Kidney tubule cell (primary cell): ENCODE measurements at regions not wholly inside any gene's neighbourhood (a gene's known extent, or its start where the extent isn't known, plus 50 kb on each side); places are given as distances from the start of the nearest gene placed in this dataset.
A peak's percentile ranks its signal among the peaks of the same experiment; 100 is the strongest.

Source experiments
- DNase-seq: peaks from one replicate; pipeline ENCODE4 v3.0.0-alpha.2; 2018; ENCODE audit warnings: low spot score

DNA sequence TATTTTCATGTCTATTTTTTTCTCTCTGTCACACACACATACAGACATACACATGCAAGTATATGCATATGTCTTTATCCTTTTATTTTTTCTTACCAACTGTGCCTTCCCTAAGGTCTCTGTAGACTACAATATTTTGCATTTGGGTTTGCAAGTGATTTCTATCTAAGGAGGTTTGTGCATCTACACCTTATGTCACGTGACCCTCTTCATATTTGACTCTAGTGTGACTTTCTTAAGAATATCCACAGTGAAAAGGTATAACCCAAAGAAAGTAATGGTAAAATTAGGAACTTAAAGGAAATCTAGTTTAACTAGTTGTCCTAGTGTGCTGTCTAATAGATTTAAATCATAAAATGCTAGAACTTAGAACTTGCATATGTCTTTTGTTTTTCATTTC lies 298.8 kb upstream of the LRIG3 start:
- no peak for DNase-seq

DNA sequence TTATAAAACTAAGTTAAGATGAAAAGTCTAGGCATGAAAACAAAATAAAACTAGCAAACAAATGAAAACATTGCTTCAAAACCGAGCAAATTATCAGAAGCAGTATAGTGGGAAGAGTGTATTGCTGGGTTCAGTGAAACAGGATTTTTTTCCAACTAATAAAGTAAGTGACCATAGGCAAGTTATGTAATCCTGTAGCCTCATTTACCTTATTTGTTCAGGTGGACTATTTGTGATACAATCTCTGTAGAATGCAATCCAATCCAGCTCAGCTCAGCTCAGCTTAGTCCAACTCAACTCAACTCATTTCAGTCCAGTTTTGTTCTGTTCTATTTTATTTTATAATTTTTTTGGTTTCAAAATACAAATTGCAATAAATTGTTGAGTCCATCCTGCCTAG lies 276.7 kb upstream of the LRIG3 start:
- no peak for DNase-seq

DNA sequence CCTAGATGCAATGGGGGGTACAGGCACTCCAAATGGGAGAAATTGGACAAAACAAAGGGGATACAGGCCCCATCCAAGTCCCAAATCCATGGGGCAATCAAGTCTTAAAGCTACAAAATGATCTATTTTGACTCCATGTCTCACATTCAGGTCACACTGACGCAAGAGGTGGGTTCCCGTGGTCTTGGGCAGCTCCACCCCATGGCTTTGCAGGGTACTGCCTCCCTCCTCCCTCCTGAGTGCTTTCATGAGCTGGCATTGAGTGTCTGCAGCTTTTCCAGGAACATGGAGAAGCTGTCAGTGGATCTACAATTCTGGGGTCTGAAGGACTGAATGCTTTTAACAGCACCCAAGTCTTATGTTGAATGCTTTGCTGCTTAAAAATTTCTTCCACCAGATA lies 274.5 kb upstream of the LRIG3 start:
- DNase-seq, result no peak

DNA sequence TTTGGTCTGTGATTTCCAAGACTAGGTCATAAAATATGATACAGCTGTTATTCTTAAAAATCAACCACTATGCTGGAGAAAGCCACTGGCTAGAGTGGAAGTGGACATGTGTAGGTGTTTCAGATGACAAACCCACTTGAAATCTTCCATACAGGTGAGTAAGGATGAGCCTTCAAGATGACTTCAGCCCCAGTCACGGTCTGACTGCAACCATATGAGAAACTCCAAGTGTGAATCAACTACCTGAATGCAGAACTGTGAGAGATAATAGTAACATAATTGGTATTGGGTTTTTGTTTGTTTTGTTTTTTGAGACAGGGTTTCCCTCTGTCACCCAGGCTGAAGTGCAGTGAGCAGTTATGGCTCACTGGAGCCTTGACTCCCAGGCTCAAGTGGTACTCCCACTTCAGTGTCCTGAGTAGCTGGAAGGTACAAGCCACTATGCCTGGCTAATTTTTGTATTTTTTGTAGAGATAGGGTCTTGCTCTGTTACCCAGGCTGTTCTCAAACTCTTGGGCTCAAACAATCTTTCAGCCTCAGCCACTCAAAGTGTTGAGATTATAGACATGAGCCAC lies 273.3 kb upstream of the LRIG3 start:
- peak; percentile 62 for DNase-seq

DNA sequence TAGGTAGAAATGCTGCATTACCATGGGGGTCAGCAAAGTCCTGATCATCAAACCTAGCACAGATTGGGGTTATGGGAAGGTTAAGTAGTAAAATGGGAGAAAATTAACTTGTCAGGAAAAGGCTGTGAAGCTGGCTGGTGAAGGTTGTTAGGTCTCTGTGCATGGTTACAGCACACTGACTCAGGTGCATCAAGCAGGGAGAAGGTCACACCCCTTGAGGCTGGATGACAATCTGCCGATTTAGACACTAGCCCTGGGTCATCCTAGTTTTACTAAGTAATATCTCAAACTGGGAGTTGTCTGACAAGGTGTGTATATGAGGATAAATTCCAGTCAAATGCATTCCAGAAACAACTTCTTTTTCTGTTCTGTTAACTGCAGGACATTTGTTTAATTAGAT lies 271.1 kb upstream of the LRIG3 start:
- DNase-seq, result peak; percentile 1

DNA sequence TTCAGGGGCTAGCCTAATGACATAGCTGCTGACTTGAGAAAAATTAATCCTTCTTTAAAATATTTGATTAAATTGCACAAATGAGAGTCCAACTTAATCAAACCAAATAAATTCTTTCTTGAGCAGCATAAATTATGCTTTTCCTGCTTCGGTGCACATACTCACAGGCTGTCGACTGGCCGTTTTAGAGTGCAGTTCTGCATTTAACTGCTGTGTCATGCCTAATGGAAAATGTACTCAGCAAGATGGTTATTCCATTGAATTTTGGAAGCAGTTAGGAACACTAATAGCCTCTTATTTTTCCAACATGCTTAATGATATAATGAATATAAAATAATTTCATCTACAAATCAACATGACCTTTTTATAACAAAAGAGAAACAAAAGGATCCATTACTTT lies 266.1 kb upstream of the LRIG3 start:
- DNase-seq, result no peak

DNA sequence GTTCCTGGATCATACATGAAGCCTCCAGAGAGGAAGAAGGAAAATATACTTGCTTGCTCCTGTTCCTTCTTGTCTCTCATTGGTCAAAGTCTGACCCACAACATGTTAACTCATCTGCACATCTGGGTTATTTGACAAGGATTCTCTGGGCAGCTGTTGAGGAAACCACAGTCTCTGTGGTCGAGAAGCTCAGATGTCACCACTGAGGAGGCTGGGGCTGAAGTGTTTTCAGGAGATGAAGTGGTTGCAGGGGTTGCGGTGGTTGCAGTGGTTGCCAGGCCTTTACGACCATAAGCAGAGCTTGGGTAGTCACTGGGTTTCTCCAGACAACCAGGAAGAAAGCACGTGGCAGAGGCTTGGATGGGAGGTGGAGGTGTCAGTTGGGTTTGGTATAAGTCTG lies 265.0 kb upstream of the LRIG3 start:
- DNase-seq, result no peak

DNA sequence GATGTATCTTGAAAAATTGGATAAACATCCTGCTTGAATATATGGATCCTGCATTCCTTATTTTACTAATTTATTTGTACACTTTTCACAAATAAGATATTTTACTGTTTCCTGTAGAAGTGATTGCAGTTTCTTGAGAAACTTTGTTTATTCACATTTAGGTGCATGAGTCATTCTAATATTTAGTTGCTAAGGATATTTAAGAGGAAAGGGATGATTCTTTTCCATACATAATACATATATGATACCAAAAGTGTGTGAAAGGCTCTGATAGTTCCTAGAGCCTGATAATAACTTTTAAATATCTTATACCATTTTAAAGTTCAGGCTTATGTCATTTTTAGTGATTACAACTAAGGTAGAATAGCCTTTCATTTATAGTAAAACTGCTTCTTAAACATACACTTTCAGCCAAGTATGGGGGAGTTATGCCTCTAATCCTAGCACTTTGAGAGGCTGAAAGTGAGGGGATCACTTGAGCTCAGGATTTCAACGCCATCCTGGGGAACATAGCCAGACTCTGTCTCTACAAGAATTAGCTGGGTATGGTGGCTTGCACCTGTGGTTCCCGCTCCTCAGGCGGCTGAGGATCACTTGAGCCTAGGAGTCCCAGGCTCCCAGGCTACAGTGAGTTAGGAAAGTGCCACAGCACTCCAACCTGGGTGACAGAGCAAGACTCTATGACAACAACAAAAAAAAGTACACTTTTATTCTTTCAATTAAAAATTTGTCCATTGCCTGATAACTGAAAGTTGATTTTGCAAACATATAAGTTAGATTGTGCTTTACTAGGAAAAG lies 262.6 kb upstream of the LRIG3 start:
- no peak for DNase-seq

DNA sequence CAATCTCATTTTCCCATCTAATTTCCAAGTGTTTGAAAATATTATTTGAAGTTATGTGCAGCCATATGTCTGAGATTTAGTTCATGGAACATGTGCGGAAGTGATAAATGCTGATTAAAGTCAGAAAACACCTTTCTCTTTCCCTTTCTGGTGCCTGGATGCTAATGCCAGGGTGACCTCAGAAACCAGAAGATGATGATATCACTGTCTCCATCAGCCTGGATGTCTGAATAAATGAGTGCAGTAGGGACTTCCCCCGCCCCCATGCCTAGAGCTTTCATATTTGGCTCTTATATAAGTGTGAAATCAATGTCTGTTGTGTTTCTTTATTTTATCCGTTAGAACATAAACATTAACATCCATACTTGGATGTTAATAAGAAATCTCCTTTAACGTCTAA lies 261.9 kb upstream of the LRIG3 start:
- peak; percentile 65 for DNase-seq

DNA sequence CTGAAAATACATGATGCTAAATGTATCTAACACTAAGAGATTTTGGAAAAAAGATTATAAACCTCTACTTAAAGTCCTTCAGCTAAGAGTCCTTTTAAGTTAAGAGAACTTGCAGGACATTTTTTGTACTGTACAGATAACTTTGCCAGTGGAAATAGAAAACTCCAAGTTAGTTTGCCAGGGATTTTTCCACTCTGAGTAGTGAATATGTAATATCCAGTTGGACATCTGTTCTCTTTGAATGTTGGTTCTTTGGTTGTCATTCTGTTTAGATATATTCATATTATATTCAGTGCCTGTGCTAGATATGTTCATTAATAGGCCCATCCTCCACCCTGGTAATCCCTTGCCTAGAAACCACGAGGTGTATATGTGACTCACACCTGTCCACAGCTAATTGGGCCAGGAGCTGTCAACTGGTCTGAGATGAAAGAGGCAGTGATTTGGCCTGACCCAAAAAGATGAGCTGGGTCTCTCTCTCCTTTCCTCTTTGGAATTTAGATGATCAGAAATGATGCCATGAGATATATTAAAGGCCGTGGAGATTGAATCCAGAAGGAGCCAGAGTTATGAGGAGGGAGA lies 261.0 kb upstream of the LRIG3 start:
- peak; percentile 23 for DNase-seq

DNA sequence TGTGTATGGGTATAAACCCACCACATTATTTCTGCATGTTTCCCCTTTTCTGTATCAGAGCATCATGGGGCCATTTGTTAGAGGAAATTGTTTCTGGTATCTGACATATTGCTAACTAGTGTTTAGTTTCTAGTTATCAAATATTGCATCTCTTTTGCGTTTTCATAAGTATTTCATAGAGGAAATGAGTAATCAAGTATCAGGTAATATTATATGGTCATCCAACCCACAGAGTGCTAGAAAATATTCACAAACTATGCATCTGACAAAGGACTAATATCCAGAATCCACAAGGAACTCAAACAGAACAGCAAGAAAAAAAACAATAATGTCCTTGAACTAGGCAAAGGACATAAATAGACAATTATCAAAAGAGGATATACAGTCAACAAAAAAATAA lies 258.9 kb upstream of the LRIG3 start:
- DNase-seq, result no peak

DNA sequence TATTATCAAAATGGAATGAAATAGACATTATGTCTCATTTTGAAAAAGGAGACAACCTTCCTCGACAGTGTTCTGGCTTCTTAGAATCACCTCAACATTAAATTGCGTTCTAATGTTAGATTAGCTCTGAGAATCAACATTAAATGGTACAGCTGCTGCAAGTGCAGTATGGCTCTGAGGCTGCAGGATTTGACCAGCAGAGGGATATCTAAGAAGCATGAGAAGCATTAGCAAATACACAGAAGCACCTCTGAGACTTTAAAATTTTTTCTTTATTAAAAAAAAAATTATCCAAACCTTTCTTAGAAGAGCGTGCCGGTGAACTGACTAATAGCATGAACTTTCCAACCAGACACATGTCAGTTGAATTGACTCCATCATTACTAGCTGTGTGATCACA lies 253.4 kb upstream of the LRIG3 start:
- no peak for DNase-seq

DNA sequence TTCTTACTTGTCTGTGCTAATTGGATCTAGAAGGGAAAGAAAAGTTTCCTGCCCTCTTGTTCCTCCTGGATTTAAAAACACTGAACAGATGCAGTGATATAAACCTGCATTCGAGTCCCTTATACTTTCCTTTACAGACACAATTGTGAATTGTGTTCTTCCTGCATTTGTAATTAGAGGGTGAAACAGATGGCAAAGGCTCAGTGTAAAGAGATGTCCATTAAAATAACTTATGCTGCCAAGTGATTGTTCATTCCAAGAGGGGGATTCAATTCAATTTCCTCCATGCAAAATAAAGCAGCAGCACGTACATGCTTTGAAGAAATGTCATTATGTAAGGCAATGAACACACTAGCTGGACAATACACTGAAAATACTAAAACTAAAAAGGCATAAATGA lies 248.3 kb upstream of the LRIG3 start:
- no peak for DNase-seq

DNA sequence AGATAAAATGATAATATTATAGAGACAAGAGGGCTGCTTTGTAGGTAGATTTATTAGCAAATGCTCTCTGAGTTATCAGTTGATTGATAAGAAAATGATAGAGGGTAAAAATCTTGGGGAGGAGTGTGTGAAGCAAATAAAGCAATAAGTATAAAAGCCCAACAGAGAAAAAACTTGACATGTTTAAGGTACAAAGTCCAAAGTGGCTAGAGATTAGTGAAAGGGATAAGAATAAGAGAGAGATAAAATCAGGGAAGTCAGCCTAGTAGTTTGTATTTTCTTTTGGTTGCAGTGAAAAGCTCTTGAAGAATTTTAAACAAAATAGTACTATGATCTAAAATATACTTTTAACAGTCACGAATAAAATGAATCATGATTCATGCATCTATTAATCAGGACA lies 246.2 kb upstream of the LRIG3 start:
- DNase-seq, result no peak

DNA sequence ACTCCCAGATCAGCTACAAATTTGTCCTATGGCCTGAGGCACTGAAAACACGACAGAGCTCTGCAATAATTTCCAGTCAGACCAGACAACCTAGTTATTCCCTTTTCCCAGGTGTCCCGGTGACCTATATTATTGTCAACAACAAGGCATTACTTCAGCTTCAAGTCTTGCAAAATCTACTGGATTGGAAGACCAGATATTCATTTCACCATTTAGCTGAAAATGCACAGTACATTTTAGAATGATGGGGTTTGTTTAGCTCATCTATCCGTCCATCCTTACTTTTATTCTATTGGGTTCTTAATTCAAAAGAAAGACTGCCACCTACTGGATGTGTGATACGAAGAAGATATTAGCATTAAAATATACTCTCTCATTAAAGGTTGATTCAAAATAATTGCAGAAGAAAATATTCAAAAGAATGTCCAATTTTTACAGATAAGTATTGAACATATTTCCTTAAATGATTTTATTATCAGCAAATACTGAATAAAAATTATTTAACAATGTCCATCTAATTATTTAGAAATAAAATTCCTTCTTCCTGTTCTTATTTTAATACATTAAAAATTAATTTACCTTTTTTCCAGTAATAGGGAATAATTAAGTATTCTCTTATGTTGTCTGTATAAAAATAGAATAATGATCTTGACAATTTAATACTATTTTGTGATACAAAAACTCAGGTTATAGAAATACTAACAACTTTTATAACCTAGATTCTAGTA lies 244.9 kb upstream of the LRIG3 start:
- peak; percentile 45 for DNase-seq

DNA sequence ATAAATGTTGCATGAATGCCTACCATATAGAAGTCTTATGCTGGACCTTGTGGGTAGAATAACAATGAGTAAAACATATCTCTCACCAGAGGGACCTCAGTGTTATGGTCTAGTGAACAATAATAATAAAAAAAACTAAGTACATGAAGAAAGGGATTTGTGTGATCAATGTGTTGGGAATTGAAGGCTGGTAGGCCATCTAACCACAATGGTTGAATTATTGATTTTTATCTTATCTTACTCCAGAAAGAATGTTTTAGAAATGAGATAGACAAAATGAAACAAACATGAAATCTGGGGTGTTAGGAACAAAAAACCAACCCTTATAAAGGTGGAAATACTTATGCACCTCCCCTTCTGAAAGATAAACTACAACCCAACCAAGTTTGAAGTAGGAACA lies 243.9 kb upstream of the LRIG3 start:
- peak; percentile 63 for DNase-seq

DNA sequence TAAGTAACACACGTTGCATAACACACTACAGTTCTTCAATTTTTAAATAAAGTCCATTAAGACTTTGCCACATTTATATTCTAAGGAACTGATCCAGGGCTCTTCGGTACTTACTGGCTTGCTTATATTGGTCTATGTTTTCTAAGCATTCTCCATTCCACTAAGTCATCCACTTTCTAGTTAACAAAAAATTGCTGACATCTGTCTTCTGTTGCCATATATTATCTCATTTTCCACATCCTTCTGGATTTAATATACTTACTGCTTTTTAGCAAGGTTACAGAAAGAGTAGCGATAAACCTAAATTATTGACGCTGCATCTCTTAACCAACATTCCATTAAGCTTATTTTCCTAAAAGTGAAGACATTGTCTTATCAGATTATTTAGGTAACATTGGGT lies 238.4 kb upstream of the LRIG3 start:
- no peak for DNase-seq

DNA sequence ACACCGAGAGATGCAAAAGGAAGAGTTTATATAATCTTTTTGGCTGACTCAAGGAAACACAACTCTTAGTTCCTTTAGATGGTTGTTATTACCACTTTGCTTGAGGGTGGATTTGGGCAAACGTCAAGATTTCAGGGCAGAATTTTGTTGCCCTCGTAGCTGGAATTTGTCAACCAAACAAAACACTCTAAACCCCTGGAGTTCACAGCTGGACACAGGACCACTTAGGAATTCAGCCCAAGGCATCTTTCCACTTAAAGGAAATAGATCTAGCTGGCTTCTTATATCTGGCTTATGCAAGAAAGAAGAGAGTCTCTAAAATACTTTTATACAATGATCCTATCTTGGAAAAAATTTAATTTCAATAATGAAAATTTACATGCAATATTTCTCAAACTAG lies 237.8 kb upstream of the LRIG3 start:
- DNase-seq, result no peak

DNA sequence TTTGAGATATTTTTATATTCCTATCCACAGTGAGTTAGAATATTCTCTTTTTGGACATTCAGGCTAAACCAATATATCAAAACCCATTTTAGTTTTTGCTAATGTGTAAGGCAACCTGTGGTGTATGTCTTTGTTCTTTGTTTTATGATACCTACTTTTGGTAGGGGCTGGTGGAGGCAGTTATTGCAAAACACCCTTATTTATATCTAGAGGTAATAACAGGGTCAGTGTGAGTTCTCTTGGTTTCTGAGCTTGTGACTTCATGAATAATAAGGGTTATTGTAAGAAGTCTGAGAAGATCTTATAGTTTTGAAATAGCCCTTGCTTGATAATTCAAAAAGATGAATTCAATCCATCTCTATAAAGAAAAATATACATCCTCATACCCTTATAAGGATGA lies 235.1 kb upstream of the LRIG3 start:
- no peak for DNase-seq

DNA sequence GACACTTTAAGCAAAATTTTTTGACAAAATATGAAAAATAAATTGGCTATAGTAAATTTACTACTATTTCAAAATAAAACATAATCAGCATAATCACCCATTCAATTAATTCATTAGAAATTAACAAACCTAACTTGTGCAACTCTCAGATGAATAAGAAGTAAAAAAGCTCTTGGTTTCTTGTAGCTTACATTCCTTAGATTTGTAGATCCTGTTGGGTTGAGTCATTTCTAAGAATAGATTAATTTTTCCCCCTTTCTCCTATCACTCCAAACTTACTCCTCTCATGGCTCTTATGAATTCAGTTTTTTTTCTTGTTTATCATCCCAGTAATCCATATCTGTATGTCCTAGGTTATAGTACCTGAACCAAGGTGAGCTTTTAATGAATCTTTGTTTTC lies 230.9 kb upstream of the LRIG3 start:
- peak; percentile 31 for DNase-seq

DNA sequence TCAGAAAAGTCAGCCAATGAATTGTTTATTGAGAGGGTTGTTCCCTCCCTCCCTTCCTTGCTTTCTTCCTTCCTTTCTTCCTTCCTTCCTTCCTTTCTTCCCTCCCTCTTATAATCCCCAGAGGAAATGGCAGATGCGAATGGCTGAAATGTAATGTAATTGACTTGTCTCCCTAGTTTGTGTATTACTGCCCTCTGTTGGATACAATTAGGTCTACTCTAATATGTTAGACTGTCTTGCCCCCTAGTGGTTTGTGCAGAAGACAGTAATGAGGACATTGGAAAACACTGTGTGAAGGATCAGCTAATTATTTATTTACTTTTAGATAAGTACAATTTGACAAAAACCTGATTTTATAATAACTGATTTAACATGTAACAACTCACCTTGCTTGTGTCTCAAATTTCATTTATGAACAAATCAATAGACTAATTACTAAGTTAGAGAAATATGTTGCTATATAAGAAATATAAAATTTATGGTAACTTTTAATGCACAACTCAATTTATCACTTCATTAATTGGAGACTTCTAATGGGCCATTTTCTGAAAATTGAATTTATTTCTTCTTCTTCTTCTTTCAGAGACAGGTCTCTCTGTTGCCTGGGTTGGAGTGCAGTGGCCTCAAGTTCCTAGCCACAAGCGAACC lies 229.8 kb upstream of the LRIG3 start:
- DNase-seq, result peak; percentile 83

DNA sequence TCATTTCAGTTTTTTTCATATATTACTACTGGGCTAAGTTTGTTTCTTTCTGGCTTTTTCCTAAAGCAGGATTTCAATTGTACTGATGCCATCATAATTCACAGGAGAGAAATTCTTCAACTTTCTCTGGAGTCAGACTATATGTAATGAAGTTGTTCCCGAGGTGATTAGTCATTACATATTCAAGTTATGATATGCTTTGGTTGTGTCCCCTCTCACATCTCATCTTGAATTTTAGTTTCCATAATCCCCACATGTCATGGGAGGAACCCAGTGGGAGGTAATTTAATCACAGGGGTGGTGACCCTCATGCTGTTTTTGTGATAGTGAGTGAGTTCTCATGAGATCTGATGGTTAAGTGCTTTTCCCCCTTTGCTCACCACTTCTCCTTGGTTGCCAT lies 227.5 kb upstream of the LRIG3 start:
- DNase-seq, result no peak
